ENCODE measurements at regions not wholly inside any gene's neighbourhood (a gene's known extent, or its start where the extent isn't known, plus 50 kb on each side); places are given as distances from the start of the nearest gene placed in this dataset.
"Not testable (repeated sequence)": the region's sequence is repeated elsewhere in the genome, so short reads cannot be mapped to it uniquely, and the experiment has no call there.

GRCh38 chr18:1048032-1048431, 143.4 kb downstream of the ADCYAP1 start:
- DNase-seq = peak; percentile 54

- DNase-seq = no peak
These were observed 144.5 kb downstream of the ADCYAP1 start for GRCh38 chr18:1049173-1049572.

GRCh38 chr18:1050012-1050657, 145.5 kb downstream of the ADCYAP1 start:
- peak; percentile 16 for DNase-seq

- DNase-seq = no peak
These were observed 147.6 kb downstream of the ADCYAP1 start for GRCh38 chr18:1052301-1052700.

GRCh38 chr18:1053331-1054315, 149.0 kb downstream of the ADCYAP1 start:
- no peak for DNase-seq

- no peak for DNase-seq
These were observed 151.7 kb downstream of the ADCYAP1 start for GRCh38 chr18:1056404-1056803.

- no peak for DNase-seq
These were observed 152.7 kb downstream of the ADCYAP1 start for GRCh38 chr18:1057367-1057766.

- no peak for DNase-seq
These were observed 157.9 kb downstream of the ADCYAP1 start for GRCh38 chr18:1062588-1062987.

- DNase-seq = no peak
These were observed 170.7 kb downstream of the ADCYAP1 start for GRCh38 chr18:1075322-1075721.

- DNase-seq = no peak
These were observed 171.2 kb downstream of the ADCYAP1 start for GRCh38 chr18:1075876-1076275.

GRCh38 chr18:1078301-1078700, 173.6 kb downstream of the ADCYAP1 start:
- no peak for DNase-seq

- DNase-seq = not testable (repeated sequence)
These were observed 179.0 kb downstream of the ADCYAP1 start for GRCh38 chr18:1083675-1084074.

GRCh38 chr18:1090758-1091157, 186.1 kb downstream of the ADCYAP1 start:
- no peak for DNase-seq

GRCh38 chr18:1092228-1092627, 187.6 kb downstream of the ADCYAP1 start:
- peak; percentile 1 for DNase-seq

GRCh38 chr18:1094409-1094808, 189.7 kb downstream of the ADCYAP1 start:
- peak; percentile 64 for DNase-seq

GRCh38 chr18:1097991-1098735, 193.5 kb downstream of the ADCYAP1 start:
- DNase-seq = not testable (repeated sequence)

GRCh38 chr18:1102848-1103247, 198.2 kb downstream of the ADCYAP1 start:
- DNase-seq = no peak

GRCh38 chr18:1103537-1103936, 198.9 kb downstream of the ADCYAP1 start:
- DNase-seq = no peak

GRCh38 chr18:1104181-1104881, 199.7 kb downstream of the ADCYAP1 start:
- DNase-seq = peak; percentile 77

- no peak for DNase-seq
These were observed 219.8 kb downstream of the ADCYAP1 start for GRCh38 chr18:1124495-1124894.

GRCh38 chr18:1133541-1133940, 228.9 kb downstream of the ADCYAP1 start:
- DNase-seq = no peak

GRCh38 chr18:1147730-1148129, 243.1 kb downstream of the ADCYAP1 start:
- no peak for DNase-seq

- DNase-seq = no peak
These were observed 245.0 kb downstream of the ADCYAP1 start for GRCh38 chr18:1149709-1150108.

Measured in fibroblast of skin of right biceps (primary cell).